Transverse colon (tissue), 4 donors: ENCODE measurements at regions not wholly inside any gene's neighbourhood (a gene's known extent, or its start where the extent isn't known, plus 50 kb on each side); places are given as distances from the start of the nearest gene placed in this dataset.

Experiments used
- DNase-seq: peaks from one replicate; pipeline ENCODE4 v3.0.0-alpha.2; 2019
- H3K27ac ChIP-seq, 4 donors: fragments of 200-600 bp; sonication (generic); 2 replicates each; pipeline ENCODE4 v1.5.1; 2016 to 2018; ENCODE audit warnings: inconsistent platforms in 4 of 4
- H3K27me3 ChIP-seq: fragments of 200-600 bp; sonication (generic); 2 replicates; pipeline ENCODE4 v1.5.1; 2017; ENCODE audit warnings: inconsistent platforms
- H3K36me3 ChIP-seq, 4 donors: fragments of 200-600 bp; sonication (generic); 2 replicates each; pipeline ENCODE4 v1.5.1; 2017 to 2019; ENCODE audit warnings: inconsistent platforms in 4 of 4
- H3K4me1 ChIP-seq, 4 donors: fragments of 200-600 bp; sonication (generic); 2 replicates each; pipeline ENCODE4 v1.5.1; 2017 to 2020; ENCODE audit warnings: inconsistent platforms in 4 of 4
- H3K4me3 ChIP-seq, 4 donors: fragments of 200-600 bp; sonication (generic); 1 replicate in 1 of 4; 2 replicates in 3 of 4; pipeline versions ENCODE4 v1.5.1 to v1.6.1; 2017 to 2019; ENCODE audit warnings: inconsistent platforms in 4 of 4
- H3K9me3 ChIP-seq, 2 donors: fragments of 200-600 bp; sonication (generic); 2 replicates each; pipeline ENCODE4 v1.5.1; 2017 to 2019; ENCODE audit warnings: inconsistent platforms in 2 of 2
- CTCF ChIP-seq, 5 experiments: fragments of 200-600 bp in 3 of 5; fragments of 450-650 bp in 2 of 5; sonication (generic) in 3 of 5; IDR thresholded peaks; 1 replicate in 2 of 5; 2 replicates in 3 of 5; pipeline ENCODE4 v1.5.1; 2016 to 2017; ENCODE audit warnings: antibody characterized with exemption in 5 of 5, inconsistent platforms in 3 of 5, mild to moderate bottlenecking in 2 of 5, moderate library complexity in 1 of 5
- EP300 ChIP-seq: sonication (generic); formaldehyde crosslinking; IDR thresholded peaks from one replicate; pipeline ENCODE4 v1.6.1; 2017; ENCODE audit warnings: antibody characterized with exemption, low read depth
- POLR2A ChIP-seq: fragments of 450-650 bp; IDR thresholded peaks from one replicate; pipeline ENCODE4 v1.6.1; 2016; ENCODE audit warnings: antibody characterized with exemption, mild to moderate bottlenecking, moderate library complexity
- POLR2AphosphoS5 ChIP-seq, 3 donors: sonication (generic); formaldehyde crosslinking; IDR thresholded peaks; one replicate each; pipeline ENCODE4 v1.6.1; 2016; ENCODE audit warnings: antibody characterized with exemption in 3 of 3
- WGBS, 2 donors: methylation state at CpG; one replicate each; pipeline ENCODE4 v1.1.5; 2018; ENCODE audit warnings: low coverage in 1 of 2; 5-methylcytosine and 5-hydroxymethylcytosine counted together
- in situ Hi-C, 4 donors: fragments of 200-750 bp; cut with MboI; loops; one replicate each; pipeline versions ENCODE4 v1.15.0 to v1.15.1; 2017; ENCODE audit warnings: low sequenced_read_pairs in 3 of 4, low pct_ligation_motif_present in 1 of 4, low pct_unique_long_range_greater_than_20kb in 1 of 4
- intact Hi-C: fragments of 100-400 bp; cut with DNase I; formaldehyde crosslinking; loops from one replicate; pipeline ENCODE4 v1.15.1; 2023; ENCODE audit warnings: low total_unique reads

GRCh38 chr1:60137406-60137805 is 63.8 kb upstream of the C1orf87 start:
- Histone ChIP-seq H3K9me3 (no peaks in the 10 kb centered on the region), H3K36me3 (no peaks in the 10 kb centered on the region), H3K4me1 (peaks cover 0 to 13% (median 4%) of the 10 kb centered on the region in 4 donors), H3K27ac (no peak overlapping the region), H3K4me3 (no peak overlapping the region), H3K27me3 (no peaks in the 10 kb centered on the region)
- TF ChIP-seq POLR2AphosphoS5 (IDR thresholded peaks at IDR 0.05) = no peak
- no peak for TF ChIP-seq CTCF (IDR thresholded peaks at IDR 0.05)
- TF ChIP-seq EP300 = no peak
- TF ChIP-seq POLR2A = no peak
- no peak for DNase-seq
- WGBS, 2 donors = 21 to 31% methylated on average over 2 of the region's 2 CpGs
- in situ Hi-C loops = loop anchor here in 1 of 4 donors (25.0 kb wide), 1 partner anchor 900 kb away; no protein-coding TSS in a partner anchor
- intact Hi-C loops = no loop called here

GRCh38 chr1:60136395-60136794 is 62.8 kb upstream of the C1orf87 start:
- in situ Hi-C loops (loop anchor here in 1 of 4 donors (25.0 kb wide), 1 partner anchor 901 kb away; no protein-coding TSS in a partner anchor), intact Hi-C loops (no loop called here)
- WGBS, 2 donors = 57 to 66% methylated on average over 1 of the region's 1 CpG
- TF ChIP-seq EP300 (no peak), POLR2A (no peak), POLR2AphosphoS5 (IDR thresholded peaks at IDR 0.05) (no peak), CTCF (IDR thresholded peaks at IDR 0.05) (no peak)
- Histone ChIP-seq H3K4me1 (peaks cover 0 to 13% (median 4%) of the 10 kb centered on the region in 4 donors), H3K9me3 (no peaks in the 10 kb centered on the region), H3K36me3 (no peaks in the 10 kb centered on the region), H3K27me3 (no peaks in the 10 kb centered on the region), H3K27ac (no peak overlapping the region), H3K4me3 (no peak overlapping the region)
- no peak for DNase-seq

- Histone ChIP-seq H3K9me3 (no peaks in the 10 kb centered on the region), H3K4me1 (peaks cover 0 to 13% (median 4%) of the 10 kb centered on the region in 4 donors), H3K27me3 (no peaks in the 10 kb centered on the region), H3K4me3 (no peak overlapping the region), H3K36me3 (no peaks in the 10 kb centered on the region), H3K27ac (no peak overlapping the region)
- no peak for DNase-seq
- TF ChIP-seq CTCF (IDR thresholded peaks at IDR 0.05) (no peak), EP300 (no peak), POLR2A (no peak)
- 90 to 93% methylated on average over 2 of the region's 2 CpGs for WGBS, 2 donors
- intact Hi-C loops (no loop called here), in situ Hi-C loops (loop anchor here in 1 of 4 donors (25.0 kb wide), 1 partner anchor 903 kb away; no protein-coding TSS in a partner anchor)
Observed at GRCh38 chr1:60134716-60135115, 61.1 kb upstream of the C1orf87 start.

- Histone ChIP-seq H3K36me3 (no peaks in the 10 kb centered on the region), H3K27ac (no peak overlapping the region), H3K27me3 (no peaks in the 10 kb centered on the region), H3K4me3 (no peak overlapping the region), H3K9me3 (no peaks in the 10 kb centered on the region), H3K4me1 (peaks cover 0 to 13% (median 4%) of the 10 kb centered on the region in 4 donors)
- intact Hi-C loops (no loop called here), in situ Hi-C loops (loop anchor here in 1 of 4 donors (25.0 kb wide), 1 partner anchor 903 kb away; no protein-coding TSS in a partner anchor)
- no peak for DNase-seq
- TF ChIP-seq POLR2A (no peak), EP300 (no peak), CTCF (IDR thresholded peaks at IDR 0.05) (no peak), POLR2AphosphoS5 (IDR thresholded peaks at IDR 0.05) (no peak)
Observed at GRCh38 chr1:60133848-60134247, 60.3 kb upstream of the C1orf87 start.
